Muscle of back (tissue), 3 donors: ENCODE measurements at regions not wholly inside any gene's neighbourhood (a gene's known extent, or its start where the extent isn't known, plus 50 kb on each side); places are given as distances from the start of the nearest gene placed in this dataset.
"Not testable (repeated sequence)": the region's sequence is repeated elsewhere in the genome, so short reads cannot be mapped to it uniquely, and the experiment has no call there.

Source experiments
- DNase-seq, 3 donors: peaks; one replicate each; pipeline versions ENCODE4 v3.0.0 to v3.0.0-alpha.2; 2013

DNA sequence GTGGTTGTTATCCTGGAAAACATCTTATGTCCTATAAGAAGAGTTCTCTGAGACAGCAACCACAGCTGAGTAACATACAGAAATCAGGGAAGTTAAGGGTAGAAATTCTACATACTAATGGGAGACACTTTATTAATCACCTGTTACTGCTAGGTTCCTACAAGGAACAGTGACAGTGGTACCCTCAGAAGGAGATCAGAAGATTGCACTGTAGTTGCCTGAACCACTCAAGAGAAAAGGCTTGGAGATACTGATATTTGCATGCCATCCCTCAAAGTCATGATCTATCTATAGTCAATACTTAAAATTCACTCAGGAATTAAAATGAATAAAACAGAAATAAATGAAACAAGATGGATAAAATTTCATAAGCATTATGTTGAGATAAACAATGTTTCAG, 136.0 kb downstream of the LMLN start:
- DNase-seq = no peak

DNA sequence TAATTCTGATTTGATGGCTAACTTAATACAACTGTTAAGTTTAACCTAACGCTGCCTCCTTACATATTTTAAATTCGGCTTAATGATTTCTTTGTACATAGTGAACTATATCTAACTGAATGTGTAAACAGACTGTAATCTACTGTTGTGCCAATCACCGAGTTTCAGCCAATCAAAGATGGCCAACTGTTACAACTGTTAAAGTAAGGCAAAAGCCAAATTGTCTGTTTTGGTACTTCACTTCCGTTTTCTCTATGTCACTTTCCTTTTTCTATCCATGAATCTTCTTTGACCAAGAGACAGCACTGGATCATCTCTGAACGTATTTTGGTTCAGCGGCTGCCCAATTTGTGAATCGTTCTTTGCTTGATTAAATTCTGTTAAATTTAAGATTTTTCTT, 137.0 kb downstream of the LMLN start:
- DNase-seq = no peak

DNA sequence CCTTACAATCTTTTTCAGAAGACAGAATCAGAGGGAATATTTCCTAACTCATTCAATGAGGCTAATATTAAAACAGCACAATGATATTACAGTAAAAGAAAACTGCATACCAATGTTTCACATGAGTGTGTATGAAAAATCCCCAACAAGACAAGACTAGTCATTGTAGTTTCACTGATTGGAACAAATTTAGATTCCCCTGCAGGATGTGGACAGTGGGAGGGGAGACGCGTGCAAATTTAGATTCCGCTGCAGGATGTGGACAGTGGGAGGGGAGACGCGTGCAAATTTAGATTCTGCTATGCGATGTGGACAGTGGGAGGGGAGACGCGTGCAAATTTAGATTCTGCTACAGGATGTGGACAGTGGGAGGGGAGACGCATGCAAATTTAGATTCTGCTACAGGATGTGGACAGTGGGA, 138.7 kb downstream of the LMLN start:
- not testable (repeated sequence) for DNase-seq

DNA sequence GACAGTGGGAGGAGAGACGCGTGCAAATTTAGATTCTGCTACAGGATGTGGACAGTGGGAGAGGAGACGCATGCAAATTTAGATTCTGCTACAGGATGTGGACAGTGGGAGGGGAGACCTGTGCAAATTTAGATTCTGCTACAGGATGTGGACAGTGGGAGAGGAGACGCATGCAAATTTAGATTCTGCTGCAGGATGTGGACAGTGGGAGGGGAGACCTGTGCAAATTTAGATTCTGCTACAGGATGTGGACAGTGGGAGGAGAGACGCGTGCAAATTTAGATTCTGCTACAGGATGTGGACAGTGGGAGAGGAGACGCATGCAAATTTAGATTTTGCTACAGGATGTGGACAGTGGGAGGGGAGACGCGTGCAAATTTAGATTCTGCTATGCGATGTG, 143.1 kb downstream of the LMLN start:
- DNase-seq = not testable (repeated sequence)

DNA sequence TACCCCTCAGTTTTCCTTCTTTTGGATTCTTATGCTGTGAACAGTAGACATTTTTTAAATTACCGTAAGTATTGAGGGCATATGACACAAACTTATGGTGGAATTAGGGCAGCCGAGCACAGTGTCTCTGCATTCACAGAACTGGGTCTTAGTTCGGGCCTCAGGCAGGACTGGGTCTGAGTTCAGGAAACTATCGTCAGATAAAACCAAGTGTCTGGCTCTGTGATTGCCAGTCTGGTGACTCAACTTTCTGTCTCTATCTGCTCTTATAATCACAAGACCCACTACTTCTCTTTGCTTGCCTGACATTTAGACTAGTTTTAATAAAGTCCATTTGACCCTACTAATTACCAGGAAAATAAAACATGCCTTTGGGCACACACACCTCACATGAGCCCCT, 146.2 kb downstream of the LMLN start:
- DNase-seq = no peak

DNA sequence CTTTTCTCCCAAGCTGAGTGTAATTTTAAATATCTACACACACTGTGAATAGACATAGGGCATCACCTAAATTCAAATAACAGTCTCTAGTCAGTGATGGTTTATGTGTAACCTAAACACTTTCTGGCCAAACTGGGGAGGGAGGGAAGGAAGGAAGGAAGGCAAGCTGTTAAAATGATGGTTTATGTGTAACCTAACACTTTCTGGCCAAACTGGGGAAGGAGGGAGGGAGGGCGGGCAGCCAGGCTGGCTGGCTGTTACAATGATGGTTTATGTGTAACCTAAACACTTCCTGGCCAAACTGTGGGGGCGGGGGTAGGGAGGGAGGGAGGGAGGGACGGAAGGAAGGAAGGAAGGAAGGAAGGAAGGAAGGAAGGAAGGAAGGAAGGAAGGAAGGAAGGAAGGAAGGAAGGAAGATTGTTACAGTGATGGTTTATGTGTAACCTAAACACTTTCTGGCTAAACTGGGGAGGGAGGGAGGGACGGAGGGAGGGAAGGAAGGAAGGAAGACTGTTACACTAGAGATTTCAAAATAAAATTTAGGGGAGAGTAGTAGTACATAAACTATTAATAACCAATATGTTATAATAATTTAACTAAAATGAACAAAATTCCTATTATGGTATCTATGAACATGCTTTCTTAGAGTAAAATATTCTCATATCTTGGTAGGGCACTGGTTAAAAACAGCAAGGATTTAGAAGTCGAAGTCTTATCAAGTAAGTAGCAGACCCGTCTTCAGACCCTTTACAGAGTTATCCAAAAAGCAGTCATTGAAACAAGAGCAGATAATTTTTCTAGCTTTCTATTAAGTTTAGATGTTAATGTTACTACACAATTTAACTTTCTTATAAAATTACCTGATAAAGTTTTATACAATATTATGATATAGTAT, 148.1 kb downstream of the LMLN start:
- DNase-seq = peak in 1 of 3 donors; percentile 22

DNA sequence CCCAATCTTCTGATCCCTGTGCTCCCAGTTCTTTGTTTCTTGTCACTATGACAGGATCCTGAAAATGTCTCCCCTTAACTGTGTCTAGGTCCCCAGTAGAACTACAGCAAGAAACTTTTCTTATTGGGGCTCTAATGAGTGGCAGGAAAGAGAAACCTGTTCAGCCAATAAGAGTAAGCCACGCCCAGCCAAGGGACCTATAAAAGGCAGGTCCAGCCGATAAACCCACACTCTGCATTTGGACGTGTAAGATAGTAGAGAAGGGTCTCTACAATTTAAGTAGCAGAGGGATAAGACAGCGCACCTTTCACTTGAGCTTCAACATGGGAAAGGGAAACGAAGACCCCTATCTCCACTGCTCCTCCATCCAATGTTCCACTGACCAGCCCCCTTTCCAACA, 149.9 kb downstream of the LMLN start:
- DNase-seq = no peak

DNA sequence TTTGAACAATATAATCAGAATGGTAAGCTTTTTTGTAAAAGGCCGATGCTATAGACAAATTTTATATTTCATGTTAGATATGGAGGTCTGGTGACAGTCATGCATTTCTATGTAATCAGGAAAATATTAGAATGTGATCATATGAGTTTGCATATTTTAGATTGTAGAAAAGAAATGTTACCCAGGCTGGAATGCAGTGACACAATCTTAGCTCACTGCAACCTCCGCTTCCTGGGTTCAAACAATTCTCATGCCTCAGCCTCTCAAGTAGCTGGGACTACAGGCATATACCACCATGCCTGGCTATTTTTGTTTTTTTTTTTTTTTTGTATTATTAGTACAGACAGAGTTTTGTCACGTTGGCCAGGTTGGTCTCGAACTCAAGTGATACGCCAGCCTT, 152.0 kb downstream of the LMLN start:
- no peak for DNase-seq

DNA sequence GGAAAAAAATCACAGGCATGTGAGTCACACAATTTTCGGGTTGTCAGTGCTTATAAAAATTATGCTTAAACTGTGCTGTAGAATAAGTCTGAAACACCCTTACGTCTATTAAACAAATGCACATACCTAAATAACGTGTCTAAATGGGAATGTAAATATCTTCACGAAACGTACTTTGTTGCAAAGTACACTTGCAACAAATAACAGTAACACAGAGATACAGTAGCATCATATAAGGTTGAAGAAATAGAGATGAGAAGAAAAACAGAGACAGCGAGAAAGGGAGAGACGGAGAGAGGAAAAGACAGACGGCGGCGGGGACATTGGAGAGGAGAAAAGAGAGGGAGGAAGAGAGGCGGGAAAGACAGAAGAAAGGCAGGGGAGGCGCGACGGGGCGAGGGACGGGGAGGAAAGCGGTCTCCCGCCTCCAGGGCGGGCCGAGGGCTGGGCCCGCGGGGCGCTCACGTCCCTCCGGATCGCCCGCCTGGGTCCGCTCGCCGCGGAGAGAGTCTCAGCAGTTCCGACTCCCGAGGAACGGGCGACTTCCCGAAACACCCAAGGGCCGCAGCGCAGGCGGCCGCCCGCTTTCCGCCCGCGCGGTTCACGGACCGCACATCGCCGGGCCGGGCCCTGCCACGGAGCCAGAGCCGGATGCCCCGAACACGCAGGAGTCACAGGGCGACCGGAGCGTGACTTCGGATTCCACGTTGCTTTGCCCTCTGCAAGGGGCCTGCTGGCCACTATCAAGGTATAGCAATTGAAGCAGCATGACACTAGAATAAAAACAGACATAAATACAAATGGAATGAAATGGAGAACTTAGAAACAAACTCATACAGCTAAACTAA, 153.4 kb downstream of the LMLN start:
- DNase-seq = peak in 2 of 3 donors; percentile 12 to 61

DNA sequence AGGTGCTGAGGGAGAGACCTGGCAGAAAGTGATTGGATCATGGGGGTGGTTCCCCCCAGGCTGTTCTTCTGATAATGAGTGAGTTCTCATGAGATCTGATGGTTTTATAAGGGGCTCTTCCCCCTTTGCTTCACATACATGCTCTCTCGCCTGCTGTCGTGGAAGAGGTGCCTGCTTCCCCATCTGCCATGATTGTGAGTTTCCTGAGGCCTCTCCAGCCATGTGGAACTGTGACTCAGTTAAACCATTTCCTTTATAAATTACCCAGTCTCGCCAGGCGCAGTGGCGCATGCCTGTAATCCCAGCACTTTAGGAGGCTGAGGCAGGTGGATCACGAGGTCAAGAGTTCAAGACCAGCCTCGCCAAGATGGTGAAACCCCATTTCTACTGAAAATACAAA, 154.5 kb downstream of the LMLN start:
- DNase-seq = not testable (repeated sequence)

DNA sequence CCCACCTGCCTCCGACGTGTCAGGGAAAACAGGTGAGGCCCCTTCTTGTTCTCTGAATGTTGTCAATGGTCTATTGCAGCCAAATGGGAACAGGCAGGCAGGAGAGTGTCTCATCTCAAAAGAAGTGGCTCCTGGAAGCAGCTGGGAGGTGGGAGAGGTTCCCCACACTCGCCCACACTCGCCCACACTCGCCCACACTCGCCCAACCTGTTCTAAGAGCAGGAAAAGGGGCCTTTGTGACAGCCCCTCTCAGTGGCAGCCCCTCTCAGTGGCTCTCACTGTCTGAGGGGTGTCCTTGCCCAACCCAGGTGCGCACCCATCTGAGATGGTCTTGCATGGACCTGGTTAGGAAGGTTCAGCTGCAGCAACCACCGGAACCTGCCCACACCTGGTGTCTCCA, 162.2 kb downstream of the LMLN start:
- not testable (repeated sequence) for DNase-seq

DNA sequence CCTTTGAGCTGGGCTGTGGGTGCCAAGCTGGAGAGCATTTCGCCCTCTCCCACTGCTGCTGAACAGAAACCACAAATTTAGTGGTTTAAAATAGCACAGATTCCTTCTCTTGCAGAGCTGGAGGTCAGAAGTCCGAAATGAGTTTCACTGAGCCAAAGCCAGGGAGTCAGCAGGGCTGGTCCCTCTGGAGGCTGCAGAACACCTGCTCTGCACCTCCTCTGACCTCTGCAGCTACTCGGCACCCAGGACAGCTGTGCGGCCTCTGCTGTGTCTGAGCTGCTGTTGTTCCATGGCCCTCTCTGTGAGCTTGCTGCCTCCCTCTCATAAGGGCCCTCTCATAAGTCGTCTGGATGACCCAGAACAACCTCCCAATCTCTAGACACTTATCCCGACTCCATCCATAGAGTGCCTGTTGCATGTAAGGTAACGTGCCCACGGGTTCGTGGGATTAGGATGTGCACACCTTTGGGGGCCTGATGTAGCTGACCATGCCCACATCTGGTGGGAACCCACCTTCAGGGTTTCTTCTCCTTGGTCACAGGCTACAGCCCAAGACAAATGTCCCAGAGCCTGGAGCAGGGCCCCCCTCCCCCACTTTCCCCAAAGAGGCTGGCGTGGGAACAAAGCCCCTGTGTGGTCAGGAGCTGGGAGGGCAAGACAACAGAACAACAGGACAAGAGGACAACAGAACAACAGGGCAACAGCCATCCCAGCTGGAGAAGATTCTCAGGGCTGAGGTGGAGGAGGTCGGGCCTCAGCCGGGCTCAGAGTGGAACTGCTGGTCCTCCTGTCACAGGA, 177.2 kb downstream of the LMLN start:
- DNase-seq = not testable (repeated sequence)

DNA sequence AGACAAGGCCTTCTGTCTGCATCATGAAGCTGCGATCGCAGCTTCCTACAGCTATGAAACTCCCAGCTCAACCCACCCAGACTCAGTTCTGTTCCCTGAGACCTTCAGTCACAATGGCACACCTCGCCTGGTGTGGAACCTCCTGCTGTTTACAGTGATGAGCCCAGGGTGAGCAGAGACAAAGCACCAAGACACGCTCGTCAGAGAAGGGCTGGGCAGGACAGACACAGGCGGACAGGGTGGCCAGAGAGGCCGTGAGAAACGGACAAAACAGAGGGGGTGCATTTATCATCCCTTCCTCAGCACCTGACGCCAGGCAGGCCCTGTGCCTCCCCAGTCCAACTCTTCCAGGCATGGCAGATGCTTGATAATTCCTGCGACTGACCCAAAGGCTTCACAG, 178.2 kb downstream of the LMLN start:
- not testable (repeated sequence) for DNase-seq

DNA sequence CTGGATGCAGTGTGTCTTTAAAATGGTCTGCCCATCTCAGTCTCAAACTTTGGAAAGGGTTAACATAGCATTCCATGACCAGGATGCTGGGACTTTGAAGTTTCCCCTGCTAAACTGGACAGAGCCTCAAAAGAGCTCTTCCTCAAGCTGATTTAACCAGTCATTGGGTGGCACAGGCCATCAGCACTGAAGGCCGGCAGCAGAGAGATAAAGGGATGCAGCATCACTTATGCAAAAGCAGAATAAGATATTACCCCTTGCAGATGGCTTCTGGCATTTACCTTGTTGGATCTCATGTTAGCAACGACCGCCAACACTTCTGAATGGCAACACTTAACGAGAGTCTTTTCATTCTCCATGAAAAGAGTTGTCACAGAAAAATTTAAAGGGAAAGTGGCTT, 179.0 kb downstream of the LMLN start:
- not testable (repeated sequence) for DNase-seq

DNA sequence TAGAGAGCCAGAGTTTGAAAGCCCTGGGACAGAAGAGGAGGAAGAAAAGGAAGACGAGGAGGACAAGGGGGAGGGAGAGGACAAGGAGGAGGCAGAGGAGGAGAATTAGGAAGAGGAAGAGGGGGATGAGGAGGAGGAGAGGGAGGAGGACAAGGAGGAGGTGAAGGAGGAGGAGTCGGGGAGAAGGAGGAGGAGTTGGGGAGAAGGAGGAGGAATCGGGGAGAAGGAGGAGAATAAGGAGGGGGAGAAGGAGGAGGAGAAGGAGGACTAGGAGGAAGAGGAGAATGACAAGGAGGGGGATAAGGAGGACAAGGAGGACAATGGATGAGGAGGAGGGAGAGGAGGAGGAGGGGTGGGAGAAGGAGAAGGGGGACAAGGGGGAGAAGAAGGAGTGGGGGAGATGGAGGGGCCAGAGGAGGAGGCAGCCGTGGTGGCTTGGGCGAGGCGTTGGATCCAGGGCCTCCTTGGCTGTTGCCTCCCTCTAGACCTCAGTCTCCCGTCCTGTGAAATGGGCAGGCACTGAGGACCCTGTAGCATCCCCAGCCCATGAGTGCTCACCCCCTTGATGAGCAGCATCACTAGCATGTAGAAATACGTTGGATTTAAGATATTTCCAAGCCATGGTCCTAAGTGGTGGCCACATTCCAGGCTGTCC, 179.6 kb downstream of the LMLN start:
- not testable (repeated sequence) for DNase-seq

DNA sequence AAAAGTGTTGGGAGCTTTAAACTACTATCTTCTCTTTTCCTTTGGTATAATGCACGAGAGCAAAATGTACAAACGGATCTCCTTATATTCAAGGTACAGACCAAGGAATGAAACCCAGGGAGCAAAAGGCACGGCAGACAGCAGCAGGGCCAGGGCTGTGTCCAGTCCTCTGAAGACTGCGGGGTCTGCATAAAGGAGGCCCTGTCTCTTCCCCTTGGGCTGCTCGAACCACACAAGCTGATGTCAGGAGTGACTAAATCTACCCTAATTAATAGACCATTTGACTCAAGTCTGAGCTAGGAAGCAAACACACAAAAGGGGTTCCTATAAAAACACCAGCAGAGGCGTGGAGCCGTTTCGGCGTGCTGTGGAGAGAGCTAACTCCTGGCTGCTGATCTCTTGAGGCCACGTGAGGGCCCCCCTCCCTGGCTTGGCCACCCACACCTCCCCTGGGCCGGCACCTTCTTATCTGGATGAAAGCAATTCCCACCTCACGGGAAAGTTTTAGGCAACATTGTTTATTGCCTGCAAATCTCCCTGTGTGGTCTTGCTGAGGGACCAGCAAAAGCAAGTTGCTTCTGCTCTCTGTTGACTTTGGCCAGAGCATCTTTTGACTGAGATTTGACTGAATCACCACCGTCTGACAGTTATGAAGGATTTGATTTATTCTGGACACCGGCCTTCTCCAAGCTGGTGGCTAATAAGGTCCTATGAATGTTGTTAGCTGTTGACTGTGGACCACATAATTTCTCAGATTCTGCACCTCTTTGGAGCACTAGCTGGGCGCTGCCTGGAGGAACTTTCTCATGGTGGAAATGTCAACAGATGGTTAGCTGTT, 183.5 kb downstream of the LMLN start:
- not testable (repeated sequence) for DNase-seq

DNA sequence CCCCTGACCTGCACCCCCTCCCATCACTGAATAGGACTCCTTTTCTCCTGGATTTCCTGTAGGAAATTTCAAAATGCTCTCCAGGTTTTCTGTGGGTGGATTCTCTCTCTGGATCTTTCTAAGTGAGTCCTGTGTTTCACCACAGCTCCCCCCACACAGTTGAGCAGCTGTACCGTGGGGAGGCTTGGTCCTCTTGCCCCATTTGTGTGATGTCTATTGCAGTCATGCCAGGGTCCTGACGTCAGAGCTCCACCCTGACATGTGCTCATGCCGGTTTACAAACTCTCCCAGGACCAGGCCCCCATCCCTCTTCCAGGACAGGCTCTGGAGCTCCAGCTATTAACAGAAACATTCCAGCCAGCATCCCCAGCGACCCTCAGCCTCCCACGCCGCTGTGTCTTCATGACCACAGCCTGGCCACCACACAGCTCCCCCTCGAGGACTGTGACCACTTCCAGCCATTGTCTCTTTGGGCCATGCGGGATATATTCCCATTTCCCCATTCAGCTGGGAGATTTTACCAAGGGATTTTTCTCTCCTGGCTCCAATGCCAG, 185.3 kb downstream of the LMLN start:
- peak; percentile 3 to 61 (median 46) for DNase-seq

DNA sequence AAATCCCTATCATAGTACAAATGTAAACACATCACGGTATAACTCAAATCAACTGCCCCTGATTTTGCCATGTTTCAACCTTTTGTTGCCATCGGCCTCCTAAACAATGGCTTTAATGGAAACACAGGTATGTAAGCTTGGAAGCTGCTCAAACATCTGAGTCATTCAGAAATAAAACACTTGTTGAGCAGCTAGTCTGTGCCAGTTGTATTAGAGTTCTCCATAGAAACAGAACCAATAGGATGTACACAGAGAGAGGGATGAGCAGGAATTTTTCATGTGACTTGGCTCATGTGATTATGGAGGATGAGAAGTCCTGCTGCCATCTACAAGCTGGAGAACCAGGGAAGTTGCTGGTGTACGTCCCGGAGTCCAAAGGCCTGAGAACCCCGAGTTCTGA, 186.1 kb downstream of the LMLN start:
- peak; percentile 0 to 45 (median 42) for DNase-seq

DNA sequence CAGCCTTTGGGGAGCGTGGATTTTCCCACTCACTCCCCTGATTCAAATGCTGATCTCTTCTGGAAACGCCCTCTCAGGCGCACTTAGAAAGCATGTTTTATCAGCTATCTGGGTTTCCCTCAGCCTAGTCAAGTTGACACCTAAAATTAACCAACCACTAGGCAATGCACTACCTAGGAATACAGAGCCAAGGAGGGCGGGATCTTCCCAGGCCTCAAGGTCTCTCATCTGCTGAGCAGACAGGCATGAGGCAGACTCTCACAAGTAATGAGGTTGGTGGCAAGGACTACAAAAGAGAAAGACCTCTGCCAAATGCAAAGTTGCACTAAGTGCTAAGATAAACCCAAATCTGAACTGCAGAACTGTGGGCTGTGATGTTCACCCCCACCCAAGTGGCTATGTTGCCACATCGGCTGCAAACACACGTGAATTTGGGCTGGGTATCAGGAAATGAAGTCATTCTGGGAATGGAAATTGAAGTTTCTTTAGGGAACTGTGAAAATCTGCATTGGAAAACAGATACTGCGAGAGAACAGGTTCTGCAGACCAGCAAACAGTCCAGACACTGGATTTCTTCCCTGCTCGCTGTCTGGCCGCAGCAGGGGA, 186.6 kb downstream of the LMLN start:
- DNase-seq = peak in 1 of 3 donors; percentile 6

DNA sequence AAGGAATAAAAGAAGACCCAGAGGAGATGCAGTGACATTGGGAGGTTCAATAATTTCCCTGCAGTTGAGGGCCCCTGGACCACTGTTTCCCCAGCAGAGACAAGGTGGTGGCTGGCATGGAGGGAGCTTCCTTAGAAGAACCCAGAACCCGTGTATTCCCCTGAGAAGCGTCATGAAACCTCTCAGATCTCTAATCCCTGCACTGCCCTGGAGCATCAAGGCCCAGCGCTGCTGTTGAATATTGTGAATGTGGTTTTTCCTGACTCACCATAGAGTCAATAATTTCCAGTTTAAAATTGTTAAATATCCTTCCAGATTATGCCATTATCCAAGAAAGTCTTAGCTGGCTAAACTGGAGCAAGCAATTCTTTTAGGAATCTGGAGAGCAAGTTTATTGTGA, 187.2 kb downstream of the LMLN start:
- not testable (repeated sequence) for DNase-seq
